Hepatocyte (in vitro differentiated cells): ENCODE measurements at regions not wholly inside any gene's neighbourhood (a gene's known extent, or its start where the extent isn't known, plus 50 kb on each side); places are given as distances from the start of the nearest gene placed in this dataset.
A peak's percentile ranks its signal among the peaks of the same experiment; 100 is the strongest.

ENCODE experiments used
- DNase-seq: peaks from one replicate; pipeline ENCODE4 v3.0.0-alpha.2; 2016; ENCODE audit warnings: low spot score
- H2AFZ ChIP-seq: fragments of 200-600 bp; sonication (generic); 2 replicates; pipeline ENCODE4 v1.6.0; 2016; ENCODE audit warnings: antibody characterized with exemption, mild to moderate bottlenecking
- H3K27ac ChIP-seq: fragments of 200-600 bp; sonication (generic); 2 replicates; pipeline ENCODE4 v1.5.1; 2016; ENCODE audit warnings: mild to moderate bottlenecking
- H3K27me3 ChIP-seq: fragments of 200-600 bp; sonication (generic); 2 replicates; pipeline ENCODE4 v1.6.1; 2016
- H3K36me3 ChIP-seq: fragments of 200-600 bp; sonication (generic); replicated peaks from 2 replicates; pipeline ENCODE4 v1.5.1; 2016; ENCODE audit warnings: low read depth; ENCODE audit not compliant: insufficient read depth
- H3K4me1 ChIP-seq: fragments of 200-600 bp; sonication (generic); 2 replicates; pipeline ENCODE4 v1.5.1; 2016; ENCODE audit warnings: mild to moderate bottlenecking, moderate library complexity; ENCODE audit not compliant: insufficient read depth
- H3K4me2 ChIP-seq: fragments of 200-600 bp; sonication (generic); 2 replicates; pipeline ENCODE4 v1.6.0; 2016
- H3K4me3 ChIP-seq: fragments of 200-600 bp; sonication (generic); 2 replicates; pipeline ENCODE4 v1.5.1; 2016; ENCODE audit warnings: mild to moderate bottlenecking
- H3K79me2 ChIP-seq: fragments of 200-600 bp; sonication (generic); 2 replicates; pipeline ENCODE4 v1.6.0; 2017; ENCODE audit warnings: mild to moderate bottlenecking
- H3K9me2 ChIP-seq: fragments of 200-600 bp; sonication (generic); replicated peaks from 2 replicates; pipeline ENCODE4 v1.6.0; 2017; ENCODE audit warnings: mild to moderate bottlenecking; ENCODE audit not compliant: insufficient read depth
- H3K9me3 ChIP-seq: fragments of 200-600 bp; sonication (generic); 2 replicates; pipeline ENCODE4 v1.5.1; 2016; ENCODE audit warnings: low read depth, mild to moderate bottlenecking
- H4K20me1 ChIP-seq: fragments of 200-600 bp; sonication (generic); 2 replicates; pipeline ENCODE4 v1.6.0; 2016; ENCODE audit warnings: mild to moderate bottlenecking; ENCODE audit not compliant: insufficient read depth, poor library complexity, severe bottlenecking
- CTCF ChIP-seq: fragments of 200-600 bp; sonication (generic); IDR thresholded peaks from 2 replicates; pipeline ENCODE4 v1.5.1; 2016; ENCODE audit warnings: antibody characterized with exemption, mild to moderate bottlenecking; ENCODE audit not compliant: poor library complexity
- EZH2 ChIP-seq: fragments of 200-600 bp; sonication (generic); IDR thresholded peaks from 2 replicates; pipeline ENCODE4 v1.6.1; 2016; ENCODE audit warnings: antibody characterized with exemption, mild to moderate bottlenecking, borderline replicate concordance
- EZH2phosphoT487 ChIP-seq: fragments of 200-600 bp; sonication (generic); IDR thresholded peaks from one replicate; pipeline ENCODE4 v1.6.1; 2018; ENCODE audit warnings: antibody characterized with exemption, mild to moderate bottlenecking, low read depth, moderate library complexity; ENCODE audit not compliant: unreplicated experiment, severe bottlenecking
- WGBS: methylation state at CpG from one replicate; pipeline ENCODE4 v1.1.6; 2016; ENCODE audit warnings: low lambda C conversion rate; ENCODE audit errors: missing lambda C conversion rate; 5-methylcytosine and 5-hydroxymethylcytosine counted together

DNA sequence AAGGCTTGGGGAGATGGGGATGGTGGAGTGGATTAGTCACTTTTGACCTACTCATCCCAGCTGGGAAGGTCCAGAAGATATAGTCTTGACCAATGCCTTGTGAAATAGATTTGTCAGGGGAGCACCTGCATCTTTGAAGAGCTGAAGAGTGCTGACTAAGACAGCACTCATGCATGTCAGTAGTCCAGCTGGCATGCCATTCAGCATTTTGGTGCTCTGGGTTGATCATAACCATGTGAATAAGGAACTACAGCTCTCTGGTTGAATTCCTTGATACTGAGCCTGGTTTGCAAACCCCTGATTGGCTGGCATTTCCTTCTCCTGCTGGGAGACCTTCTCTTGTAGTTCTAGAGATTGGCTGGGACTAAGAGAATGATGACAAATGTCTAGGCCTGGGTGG is 106.8 kb upstream of the ALX4 start:
- Histone ChIP-seq H3K9me2 (no peaks in the 10 kb centered on the region), H3K9me3 (no peaks in the 10 kb centered on the region), H3K36me3 (no peaks in the 10 kb centered on the region), H3K27ac (no peak overlapping the region), H3K4me3 (no peak overlapping the region), H3K4me2 (no peak overlapping the region), H3K4me1 (no peaks in the 10 kb centered on the region), H2AFZ (no peak overlapping the region), H3K27me3 (peaks cover 11% of the 10 kb centered on the region), H3K79me2 (no peaks in the 10 kb centered on the region), H4K20me1 (no peaks in the 10 kb centered on the region)
- DNase-seq, result no peak
- TF ChIP-seq EZH2phosphoT487, result no peak
- no peak for TF ChIP-seq EZH2
- no peak for TF ChIP-seq CTCF

DNA sequence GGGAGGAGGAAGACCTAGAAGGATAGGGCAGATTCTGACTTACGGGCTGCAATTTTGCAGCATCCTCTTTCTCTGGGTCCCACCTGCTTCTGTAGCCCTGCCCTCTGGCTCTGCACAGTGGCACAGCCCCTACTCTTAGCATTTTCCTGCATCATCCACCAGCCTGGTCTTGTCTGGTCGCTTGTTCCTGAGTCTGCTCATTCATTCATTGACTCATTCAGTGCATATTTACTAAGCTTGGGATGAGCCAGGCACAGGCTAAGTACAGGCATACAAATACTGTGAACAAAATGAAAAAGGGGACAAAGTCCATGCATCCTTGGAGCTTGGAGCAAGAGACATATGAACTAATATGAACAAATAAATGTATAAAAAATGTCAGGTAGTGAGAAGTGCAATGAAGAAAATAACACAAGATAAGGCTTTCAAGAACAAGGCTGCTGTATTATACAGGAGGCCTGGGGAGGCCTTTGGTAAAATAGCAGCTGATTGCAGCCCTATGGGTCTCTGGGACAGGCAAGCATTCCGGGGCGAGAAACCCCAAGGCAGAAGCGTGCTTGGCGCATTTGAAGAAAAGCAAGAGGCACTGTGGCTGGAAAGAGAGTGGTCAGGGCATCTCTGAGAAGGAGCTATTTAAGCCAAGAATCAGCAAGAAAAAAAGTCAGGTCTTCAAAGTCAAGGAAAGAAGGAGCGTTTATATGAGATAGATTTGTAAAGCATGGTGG is 108.0 kb upstream of the ALX4 start:
- Histone ChIP-seq H3K4me1 (no peaks in the 10 kb centered on the region), H3K79me2 (no peaks in the 10 kb centered on the region)

GRCh38 chr11:44418456-44418830 is 108.5 kb upstream of the ALX4 start:
- Histone ChIP-seq H3K4me3 (no peak overlapping the region), H3K27me3 (peaks cover 15% of the 10 kb centered on the region), H3K4me1 (no peaks in the 10 kb centered on the region), H3K4me2 (no peak overlapping the region), H3K36me3 (no peaks in the 10 kb centered on the region), H2AFZ (no peak overlapping the region), H4K20me1 (no peaks in the 10 kb centered on the region), H3K79me2 (no peaks in the 10 kb centered on the region), H3K9me2 (no peaks in the 10 kb centered on the region), H3K27ac (no peak overlapping the region), H3K9me3 (no peaks in the 10 kb centered on the region)
- 83% methylated on average over 7 of the region's 7 CpGs for WGBS
- no peak for TF ChIP-seq CTCF
- no peak for TF ChIP-seq EZH2phosphoT487
- no peak for TF ChIP-seq EZH2
- DNase-seq, result no peak

More for the DNA sequence above, 108.0 kb upstream of the ALX4 start:
- H4K20me1 ChIP-seq, result no peaks in the 10 kb centered on the region
- no peaks in the 10 kb centered on the region for H3K9me3 ChIP-seq
- no peak overlapping the region for H3K4me3 ChIP-seq
- H2AFZ ChIP-seq, result no peak overlapping the region
- TF ChIP-seq EZH2 (no peak), CTCF (no peak)
- WGBS, result 87% methylated on average over 7 of the region's 7 CpGs
- H3K36me3 ChIP-seq, result no peaks in the 10 kb centered on the region
- DNase-seq, result peak; percentile 29
- no peaks in the 10 kb centered on the region for H3K9me2 ChIP-seq
- H3K27me3 ChIP-seq, result peaks cover 15% of the 10 kb centered on the region
- H3K4me2 ChIP-seq, result no peak overlapping the region
- no peak overlapping the region for H3K27ac ChIP-seq

- H3K4me3 ChIP-seq, result no peak overlapping the region
These were observed 111.2 kb upstream of the ALX4 start for GRCh38 chr11:44421090-44421675.

More at GRCh38 chr11:44421090-44421675, 111.2 kb upstream of the ALX4 start:
- Histone ChIP-seq H3K4me1 (no peaks in the 10 kb centered on the region), H3K27ac (no peak overlapping the region), H3K36me3 (no peaks in the 10 kb centered on the region), H3K79me2 (no peaks in the 10 kb centered on the region), H2AFZ (no peak overlapping the region), H3K27me3 (peaks cover 15% of the 10 kb centered on the region), H3K9me2 (no peaks in the 10 kb centered on the region), H3K4me2 (no peak overlapping the region), H3K9me3 (no peaks in the 10 kb centered on the region), H4K20me1 (no peaks in the 10 kb centered on the region)
- TF ChIP-seq EZH2 (no peak), CTCF (no peak), EZH2phosphoT487 (no peak)
- 52% methylated on average over 9 of the region's 9 CpGs for WGBS
- DNase-seq, result no peak
